GM12878 (cell line): ENCODE measurements at regions not wholly inside any gene's neighbourhood (a gene's known extent, or its start where the extent isn't known, plus 50 kb on each side); places are given as distances from the start of the nearest gene placed in this dataset.

Experiments used
- POLR2AphosphoS5 ChIP-seq: IDR thresholded peaks from 2 replicates; pipeline ENCODE4 v1.6.1; 2011; ENCODE audit warnings: mild to moderate bottlenecking, low read length, inconsistent platforms
- SREBF1 ChIP-seq: IDR thresholded peaks from 2 replicates; pipeline ENCODE4 v1.6.1; 2012; ENCODE audit warnings: mild to moderate bottlenecking, low read length
- TF ChIP-seq, protein P1 (sequence below): IDR thresholded peaks from 2 replicates; pipeline ENCODE4 v1.6.1; 2012; ENCODE audit warnings: low read length, inconsistent platforms

DNA sequence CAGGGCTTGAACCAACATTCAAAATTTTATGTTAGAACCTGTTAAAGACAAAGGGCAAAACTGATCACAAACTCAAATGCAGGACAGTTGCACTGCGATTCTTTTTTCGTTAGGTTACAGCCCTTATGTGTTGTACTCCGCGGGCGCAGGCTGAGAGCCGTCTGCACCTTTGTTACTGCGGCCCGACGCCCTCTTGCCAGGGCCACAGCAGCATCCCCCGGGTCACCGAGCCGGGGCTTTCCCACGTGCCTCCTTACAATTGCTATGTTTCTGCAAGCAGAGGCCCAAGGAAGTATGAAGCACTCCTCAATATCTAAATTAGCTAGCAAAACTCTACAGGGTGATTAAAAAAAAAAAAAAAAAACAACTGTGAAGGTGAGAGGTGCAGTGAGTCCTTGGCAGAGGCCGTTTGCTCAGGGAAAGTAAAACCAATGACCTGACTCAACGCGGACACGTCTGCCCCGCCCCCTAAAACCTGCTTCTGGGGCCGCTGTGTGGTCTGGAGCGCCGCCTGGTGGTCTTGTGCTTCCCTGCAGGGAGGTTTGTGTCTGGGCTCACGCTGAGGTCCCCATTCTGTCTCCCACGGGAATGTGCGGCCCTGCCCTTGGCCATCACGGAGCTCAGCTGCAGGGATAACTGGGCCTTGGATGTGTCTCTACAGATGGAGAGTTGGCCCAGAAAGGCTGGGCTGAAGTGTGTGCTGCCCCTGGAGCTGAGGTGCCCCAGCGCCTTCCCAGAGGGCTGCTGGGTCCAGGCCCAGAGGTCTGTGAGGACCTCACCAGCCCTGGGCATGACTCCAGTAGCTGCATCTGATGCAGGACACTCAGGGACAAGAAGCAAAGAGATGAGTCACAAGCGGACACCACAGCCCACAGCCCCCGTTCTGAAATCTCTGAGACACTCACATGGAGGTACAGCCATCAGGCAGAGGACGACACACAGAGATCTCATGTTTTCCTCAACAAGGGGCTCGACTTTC lies 418.5 kb downstream of the TMEM121 start:
- TF ChIP-seq, protein P1, sequence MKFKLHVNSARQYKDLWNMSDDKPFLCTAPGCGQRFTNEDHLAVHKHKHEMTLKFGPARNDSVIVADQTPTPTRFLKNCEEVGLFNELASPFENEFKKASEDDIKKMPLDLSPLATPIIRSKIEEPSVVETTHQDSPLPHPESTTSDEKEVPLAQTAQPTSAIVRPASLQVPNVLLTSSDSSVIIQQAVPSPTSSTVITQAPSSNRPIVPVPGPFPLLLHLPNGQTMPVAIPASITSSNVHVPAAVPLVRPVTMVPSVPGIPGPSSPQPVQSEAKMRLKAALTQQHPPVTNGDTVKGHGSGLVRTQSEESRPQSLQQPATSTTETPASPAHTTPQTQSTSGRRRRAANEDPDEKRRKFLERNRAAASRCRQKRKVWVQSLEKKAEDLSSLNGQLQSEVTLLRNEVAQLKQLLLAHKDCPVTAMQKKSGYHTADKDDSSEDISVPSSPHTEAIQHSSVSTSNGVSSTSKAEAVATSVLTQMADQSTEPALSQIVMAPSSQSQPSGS, result no peak
- TF ChIP-seq POLR2AphosphoS5 (no peak), SREBF1 (no peak)
